Fibroblast of lung (primary cell): ENCODE measurements at regions not wholly inside any gene's neighbourhood (a gene's known extent, or its start where the extent isn't known, plus 50 kb on each side); places are given as distances from the start of the nearest gene placed in this dataset.

Source experiments
- EZH2 ChIP-seq: IDR thresholded peaks from 2 replicates; pipeline ENCODE4 v1.5.1; 2012; ENCODE audit warnings: low read length, control low read depth, mild to moderate bottlenecking; ENCODE audit errors: missing control alignments
- TF ChIP-seq, protein P1 (sequence below), 2 donors: IDR thresholded peaks in 1 of 2; conservative IDR thresholded peaks in 1 of 2; 1 replicate in 1 of 2; 2 replicates in 1 of 2; pipeline ENCODE4 v1.5.1; 2011 to 2012; ENCODE audit warnings: low read length in 2 of 2, control low read depth in 1 of 2, inconsistent platforms in 1 of 2, low read depth in 1 of 2, mild to moderate bottlenecking in 1 of 2

DNA sequence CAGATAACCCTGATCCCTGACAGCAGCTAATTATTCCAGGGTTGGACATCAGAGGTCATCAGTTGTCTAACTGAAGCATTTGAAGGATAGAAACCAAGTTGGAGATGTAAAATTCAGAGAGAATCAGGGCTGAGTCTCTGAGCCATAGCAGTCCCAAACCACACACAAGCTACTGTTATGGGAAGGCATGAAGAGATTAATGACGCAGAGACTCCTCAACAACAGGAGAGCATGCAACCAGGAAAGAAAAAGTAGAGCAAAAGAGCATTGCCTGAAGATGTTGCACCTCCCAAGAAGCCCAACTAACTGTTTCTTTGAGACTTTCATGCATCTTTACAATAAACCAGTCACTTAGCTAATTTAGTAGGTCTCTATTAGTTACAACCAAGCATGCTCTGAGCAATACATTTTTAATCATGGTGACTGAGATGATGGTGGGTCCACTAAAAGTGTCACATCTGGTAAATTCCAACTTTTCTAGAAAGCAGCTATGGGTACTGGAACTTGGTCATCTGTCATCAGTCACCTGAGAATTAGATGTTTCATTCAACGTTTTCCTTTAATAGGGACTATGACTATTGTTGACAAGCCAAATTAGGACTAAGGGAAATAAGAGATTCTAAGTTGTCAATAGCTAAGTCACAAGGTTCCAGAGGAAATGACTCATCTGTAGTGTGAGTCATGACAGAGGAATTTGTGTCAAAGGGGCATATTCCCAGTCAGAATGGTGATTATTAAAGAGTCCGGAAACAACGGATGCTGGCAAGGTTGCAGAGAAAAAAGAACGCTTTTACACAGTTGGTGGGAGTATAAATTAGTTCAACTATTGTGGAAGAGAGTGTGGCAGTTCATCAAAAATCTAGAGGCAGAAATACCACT lies 239.8 kb downstream of the CHD9NB start:
- TF ChIP-seq, protein P1, sequence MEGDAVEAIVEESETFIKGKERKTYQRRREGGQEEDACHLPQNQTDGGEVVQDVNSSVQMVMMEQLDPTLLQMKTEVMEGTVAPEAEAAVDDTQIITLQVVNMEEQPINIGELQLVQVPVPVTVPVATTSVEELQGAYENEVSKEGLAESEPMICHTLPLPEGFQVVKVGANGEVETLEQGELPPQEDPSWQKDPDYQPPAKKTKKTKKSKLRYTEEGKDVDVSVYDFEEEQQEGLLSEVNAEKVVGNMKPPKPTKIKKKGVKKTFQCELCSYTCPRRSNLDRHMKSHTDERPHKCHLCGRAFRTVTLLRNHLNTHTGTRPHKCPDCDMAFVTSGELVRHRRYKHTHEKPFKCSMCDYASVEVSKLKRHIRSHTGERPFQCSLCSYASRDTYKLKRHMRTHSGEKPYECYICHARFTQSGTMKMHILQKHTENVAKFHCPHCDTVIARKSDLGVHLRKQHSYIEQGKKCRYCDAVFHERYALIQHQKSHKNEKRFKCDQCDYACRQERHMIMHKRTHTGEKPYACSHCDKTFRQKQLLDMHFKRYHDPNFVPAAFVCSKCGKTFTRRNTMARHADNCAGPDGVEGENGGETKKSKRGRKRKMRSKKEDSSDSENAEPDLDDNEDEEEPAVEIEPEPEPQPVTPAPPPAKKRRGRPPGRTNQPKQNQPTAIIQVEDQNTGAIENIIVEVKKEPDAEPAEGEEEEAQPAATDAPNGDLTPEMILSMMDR (conservative IDR thresholded peaks at IDR 0.05 in 1 of 2, IDR thresholded peaks at IDR 0.05 in 1 of 2; ENCODE audit: low read depth in 1 of 2, low read length in 2 of 2) = no peak
- no peak for TF ChIP-seq EZH2
